RWPE2 (cell line): ENCODE measurements at regions not wholly inside any gene's neighbourhood (a gene's known extent, or its start where the extent isn't known, plus 50 kb on each side); places are given as distances from the start of the nearest gene placed in this dataset.

ENCODE experiments used
- ATAC-seq: fragments of 200-7000 bp; cut with Tn5 transposase; 3 replicates; pipeline ENCODE4 v1.9.1; 2021; ENCODE audit warnings: low read depth
- DNase-seq: peaks from one replicate; pipeline ENCODE4 v3.0.0-alpha.2; 2020; ENCODE audit warnings: low spot score
- H3K27ac ChIP-seq: fragments of 450-650 bp; 2 replicates; pipeline ENCODE4 v1.5.1; 2017; ENCODE audit warnings: mild to moderate bottlenecking; ENCODE audit not compliant: poor library complexity, severe bottlenecking
- H3K27me3 ChIP-seq: fragments of 250-450 bp; sonication (Bioruptor Pico); 2 replicates; pipeline ENCODE4 v1.5.1; 2021; ENCODE audit warnings: mild to moderate bottlenecking, moderate library complexity; ENCODE audit not compliant: insufficient read depth, poor library complexity, severe bottlenecking
- H3K36me3 ChIP-seq: fragments of 250-450 bp; sonication (Bioruptor Pico); 2 replicates; pipeline ENCODE4 v1.5.1; 2020; ENCODE audit warnings: low read depth, mild to moderate bottlenecking, moderate library complexity
- H3K4me1 ChIP-seq: fragments of 250-450 bp; sonication (Bioruptor Pico); 2 replicates; pipeline ENCODE4 v1.5.1; 2021; ENCODE audit warnings: mild to moderate bottlenecking, moderate library complexity; ENCODE audit not compliant: insufficient read depth, poor library complexity, severe bottlenecking
- H3K4me3 ChIP-seq: fragments of 250-450 bp; sonication (Bioruptor Pico); 2 replicates; pipeline ENCODE4 v1.5.1; 2021; ENCODE audit warnings: mild to moderate bottlenecking, moderate library complexity; ENCODE audit not compliant: severe bottlenecking
- H3K9me3 ChIP-seq: fragments of 250-450 bp; sonication (Bioruptor Pico); 2 replicates; pipeline ENCODE4 v1.5.1; 2021; ENCODE audit warnings: mild to moderate bottlenecking, moderate library complexity; ENCODE audit not compliant: severe bottlenecking
- CTCF ChIP-seq: fragments of 450-650 bp; IDR thresholded peaks from one replicate; pipeline ENCODE4 v1.5.1; 2017; ENCODE audit warnings: mild to moderate bottlenecking, moderate library complexity; ENCODE audit not compliant: poor library complexity, severe bottlenecking

GRCh38 chr19:34834472-34835061, 61.6 kb upstream of the ZNF599 start:
- Histone ChIP-seq H3K4me3 (no peak overlapping the region), H3K27ac (no peak overlapping the region), H3K36me3 (no peaks in the 10 kb centered on the region), H3K9me3 (no peaks in the 10 kb centered on the region), H3K4me1 (no peaks in the 10 kb centered on the region), H3K27me3 (peaks cover 23% of the 10 kb centered on the region)
- no peak for DNase-seq
- TF ChIP-seq CTCF: no peak
- no peak for ATAC-seq

- H3K4me1 ChIP-seq: no peaks in the 10 kb centered on the region
- DNase-seq (no peak), ATAC-seq (no peak)
- H3K27me3 ChIP-seq: peaks cover 19% of the 10 kb centered on the region
- no peak overlapping the region for H3K27ac ChIP-seq
- no peaks in the 10 kb centered on the region for H3K9me3 ChIP-seq
- H3K4me3 ChIP-seq: no peak overlapping the region
- TF ChIP-seq CTCF: no peak
- H3K36me3 ChIP-seq: no peaks in the 10 kb centered on the region
Observed at GRCh38 chr19:34832581-34833112, 59.6 kb upstream of the ZNF599 start.

- no peak for TF ChIP-seq CTCF
- Histone ChIP-seq H3K4me3 (no peak overlapping the region), H3K27me3 (peaks cover 19% of the 10 kb centered on the region), H3K4me1 (no peaks in the 10 kb centered on the region), H3K27ac (no peak overlapping the region), H3K36me3 (no peaks in the 10 kb centered on the region), H3K9me3 (peaks cover 2% of the 10 kb centered on the region)
- no peak for DNase-seq
- ATAC-seq: no peak
Observed at GRCh38 chr19:34831714-34832113, 58.7 kb upstream of the ZNF599 start.

GRCh38 chr19:34828156-34828555, 55.1 kb upstream of the ZNF599 start:
- no peak for ATAC-seq
- no peak for TF ChIP-seq CTCF
- Histone ChIP-seq H3K4me3 (no peak overlapping the region), H3K9me3 (peaks cover 2% of the 10 kb centered on the region), H3K4me1 (no peaks in the 10 kb centered on the region), H3K36me3 (no peaks in the 10 kb centered on the region), H3K27me3 (peaks cover 7% of the 10 kb centered on the region), H3K27ac (no peak overlapping the region)
- no peak for DNase-seq

- no peak for DNase-seq
- Histone ChIP-seq H3K4me1 (no peaks in the 10 kb centered on the region), H3K27me3 (peaks cover 3% of the 10 kb centered on the region), H3K27ac (no peak overlapping the region), H3K4me3 (no peak overlapping the region), H3K36me3 (no peaks in the 10 kb centered on the region), H3K9me3 (peaks cover 2% of the 10 kb centered on the region)
- TF ChIP-seq CTCF: no peak
- no peak for ATAC-seq
Observed at GRCh38 chr19:34825212-34825611, 52.2 kb upstream of the ZNF599 start.
